ENCODE measurements at regions not wholly inside any gene's neighbourhood (a gene's known extent, or its start where the extent isn't known, plus 50 kb on each side); places are given as distances from the start of the nearest gene placed in this dataset.

GRCh38 chr5:158064334-158065123 lies 205.6 kb upstream of the CLINT1 start (continued):
- TF ChIP-seq, protein P1, sequence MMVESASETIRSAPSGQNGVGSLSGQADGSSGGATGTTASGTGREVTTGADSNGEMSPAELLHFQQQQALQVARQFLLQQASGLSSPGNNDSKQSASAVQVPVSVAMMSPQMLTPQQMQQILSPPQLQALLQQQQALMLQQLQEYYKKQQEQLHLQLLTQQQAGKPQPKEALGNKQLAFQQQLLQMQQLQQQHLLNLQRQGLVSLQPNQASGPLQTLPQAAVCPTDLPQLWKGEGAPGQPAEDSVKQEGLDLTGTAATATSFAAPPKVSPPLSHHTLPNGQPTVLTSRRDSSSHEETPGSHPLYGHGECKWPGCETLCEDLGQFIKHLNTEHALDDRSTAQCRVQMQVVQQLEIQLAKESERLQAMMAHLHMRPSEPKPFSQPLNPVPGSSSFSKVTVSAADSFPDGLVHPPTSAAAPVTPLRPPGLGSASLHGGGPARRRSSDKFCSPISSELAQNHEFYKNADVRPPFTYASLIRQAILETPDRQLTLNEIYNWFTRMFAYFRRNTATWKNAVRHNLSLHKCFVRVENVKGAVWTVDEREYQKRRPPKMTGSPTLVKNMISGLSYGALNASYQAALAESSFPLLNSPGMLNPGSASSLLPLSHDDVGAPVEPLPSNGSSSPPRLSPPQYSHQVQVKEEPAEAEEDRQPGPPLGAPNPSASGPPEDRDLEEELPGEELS (CRISPR knock-in tag; IDR thresholded peaks at IDR 0.05), result no peak
- TF ChIP-seq SP1 (CRISPR knock-in tag; conservative IDR thresholded peaks at IDR 0.05) (no peak), IRF1 (CRISPR knock-in tag; IDR thresholded peaks at IDR 0.05) (no peak), ZNF512 (CRISPR knock-in tag; IDR thresholded peaks at IDR 0.05; ENCODE audit: borderline replicate concordance) (no peak), ZNF219 (CRISPR knock-in tag; IDR thresholded peaks at IDR 0.05; ENCODE audit: borderline replicate concordance) (no peak)

DNA sequence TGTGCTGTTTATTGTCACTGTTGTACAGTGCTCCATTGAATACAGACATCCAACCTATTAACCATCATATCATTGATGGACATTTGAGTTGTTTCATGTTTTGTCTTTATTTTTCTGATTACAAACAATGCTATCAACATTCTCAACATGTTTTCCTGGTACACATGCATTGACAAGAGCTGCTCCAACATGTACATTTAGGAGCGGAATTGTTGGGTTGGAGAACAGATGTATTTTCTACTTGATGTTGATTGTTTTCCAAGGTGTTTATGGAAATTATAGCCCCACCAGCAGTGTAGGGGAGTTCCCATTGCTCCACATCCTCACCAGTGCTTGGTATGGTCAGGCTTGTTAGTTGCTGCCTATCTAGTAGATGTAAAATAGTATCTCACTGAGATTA lies 204.1 kb upstream of the CLINT1 start:
- POLR2A ChIA-PET, result no interaction called here
- TF ChIP-seq, protein P2, sequence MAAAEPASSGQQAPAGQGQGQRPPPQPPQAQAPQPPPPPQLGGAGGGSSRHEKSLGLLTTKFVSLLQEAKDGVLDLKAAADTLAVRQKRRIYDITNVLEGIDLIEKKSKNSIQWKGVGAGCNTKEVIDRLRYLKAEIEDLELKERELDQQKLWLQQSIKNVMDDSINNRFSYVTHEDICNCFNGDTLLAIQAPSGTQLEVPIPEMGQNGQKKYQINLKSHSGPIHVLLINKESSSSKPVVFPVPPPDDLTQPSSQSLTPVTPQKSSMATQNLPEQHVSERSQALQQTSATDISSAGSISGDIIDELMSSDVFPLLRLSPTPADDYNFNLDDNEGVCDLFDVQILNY (CRISPR knock-in tag; IDR thresholded peaks at IDR 0.05), result no peak
- TF ChIP-seq RORB (CRISPR knock-in tag; IDR thresholded peaks at IDR 0.05) (no peak), RELA (CRISPR knock-in tag; IDR thresholded peaks at IDR 0.05; ENCODE audit: borderline replicate concordance) (no peak)
- TF ChIP-seq, protein P3, sequence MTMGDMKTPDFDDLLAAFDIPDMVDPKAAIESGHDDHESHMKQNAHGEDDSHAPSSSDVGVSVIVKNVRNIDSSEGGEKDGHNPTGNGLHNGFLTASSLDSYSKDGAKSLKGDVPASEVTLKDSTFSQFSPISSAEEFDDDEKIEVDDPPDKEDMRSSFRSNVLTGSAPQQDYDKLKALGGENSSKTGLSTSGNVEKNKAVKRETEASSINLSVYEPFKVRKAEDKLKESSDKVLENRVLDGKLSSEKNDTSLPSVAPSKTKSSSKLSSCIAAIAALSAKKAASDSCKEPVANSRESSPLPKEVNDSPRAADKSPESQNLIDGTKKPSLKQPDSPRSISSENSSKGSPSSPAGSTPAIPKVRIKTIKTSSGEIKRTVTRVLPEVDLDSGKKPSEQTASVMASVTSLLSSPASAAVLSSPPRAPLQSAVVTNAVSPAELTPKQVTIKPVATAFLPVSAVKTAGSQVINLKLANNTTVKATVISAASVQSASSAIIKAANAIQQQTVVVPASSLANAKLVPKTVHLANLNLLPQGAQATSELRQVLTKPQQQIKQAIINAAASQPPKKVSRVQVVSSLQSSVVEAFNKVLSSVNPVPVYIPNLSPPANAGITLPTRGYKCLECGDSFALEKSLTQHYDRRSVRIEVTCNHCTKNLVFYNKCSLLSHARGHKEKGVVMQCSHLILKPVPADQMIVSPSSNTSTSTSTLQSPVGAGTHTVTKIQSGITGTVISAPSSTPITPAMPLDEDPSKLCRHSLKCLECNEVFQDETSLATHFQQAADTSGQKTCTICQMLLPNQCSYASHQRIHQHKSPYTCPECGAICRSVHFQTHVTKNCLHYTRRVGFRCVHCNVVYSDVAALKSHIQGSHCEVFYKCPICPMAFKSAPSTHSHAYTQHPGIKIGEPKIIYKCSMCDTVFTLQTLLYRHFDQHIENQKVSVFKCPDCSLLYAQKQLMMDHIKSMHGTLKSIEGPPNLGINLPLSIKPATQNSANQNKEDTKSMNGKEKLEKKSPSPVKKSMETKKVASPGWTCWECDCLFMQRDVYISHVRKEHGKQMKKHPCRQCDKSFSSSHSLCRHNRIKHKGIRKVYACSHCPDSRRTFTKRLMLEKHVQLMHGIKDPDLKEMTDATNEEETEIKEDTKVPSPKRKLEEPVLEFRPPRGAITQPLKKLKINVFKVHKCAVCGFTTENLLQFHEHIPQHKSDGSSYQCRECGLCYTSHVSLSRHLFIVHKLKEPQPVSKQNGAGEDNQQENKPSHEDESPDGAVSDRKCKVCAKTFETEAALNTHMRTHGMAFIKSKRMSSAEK (CRISPR knock-in tag; IDR thresholded peaks at IDR 0.05; ENCODE audit: borderline replicate concordance), result no peak
- Mint-ChIP-seq H3K27ac (no peak overlapping the region), H3K4me3 (no peak overlapping the region), H3K36me3 (no peaks in the 10 kb centered on the region), H3K27me3 (ENCODE audit: low read depth) (no peaks in the 10 kb centered on the region), H3K4me1 (peaks cover 7% of the 10 kb centered on the region), H3K9me3 (peaks cover 9% of the 10 kb centered on the region)
- DNase-seq (ENCODE audit: low spot score) (no peak), ATAC-seq (no peak)
- CTCF ChIA-PET, result interaction anchor here (1.0 kb wide), 1 partner anchor 12 kb away, joined by 4 read pairs; no protein-coding TSS in a partner anchor

DNA sequence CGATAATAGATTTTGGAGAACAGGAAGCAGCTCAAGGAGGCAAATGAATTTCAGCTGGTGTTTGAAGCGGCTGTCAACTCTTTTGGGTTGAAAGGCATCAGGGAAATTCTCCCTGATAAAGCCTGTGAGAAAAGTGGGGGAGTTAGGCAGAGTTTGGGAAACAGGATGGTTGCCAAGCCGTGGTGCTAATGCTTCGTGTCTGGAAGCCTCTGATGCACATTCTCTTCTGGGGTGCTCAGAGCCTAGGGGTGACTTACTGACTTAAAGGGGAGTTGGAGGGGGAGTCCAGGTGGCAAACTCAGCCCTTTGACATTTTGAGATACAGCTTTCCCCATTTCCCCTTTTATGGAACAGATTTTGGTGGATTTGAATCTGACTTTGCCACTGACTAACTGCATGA lies 202.5 kb upstream of the CLINT1 start:
- H3K27me3 Mint-ChIP-seq (ENCODE audit: low read depth), result no peaks in the 10 kb centered on the region
- no peaks in the 10 kb centered on the region for H3K36me3 Mint-ChIP-seq
- H3K4me3 Mint-ChIP-seq, result no peak overlapping the region
- H3K27ac Mint-ChIP-seq, result no peak overlapping the region
- ChIA-PET CTCF (interaction anchor here (0.6 to 5.1 kb wide), 2 partner anchors 14 to 344 kb away, joined by 3 to 28 read pairs; no protein-coding TSS in a partner anchor), POLR2A (no interaction called here)
- peaks cover 7% of the 10 kb centered on the region for H3K9me3 Mint-ChIP-seq
- DNase-seq (ENCODE audit: low spot score) (no peak), ATAC-seq (no peak)
- H3K4me1 Mint-ChIP-seq, result peaks cover 7% of the 10 kb centered on the region
- TF ChIP-seq ZBTB43 (CRISPR knock-in tag; IDR thresholded peaks at IDR 0.05), result no peak
- TF ChIP-seq GABPB1 (CRISPR knock-in tag; IDR thresholded peaks at IDR 0.05), result no peak
- no peak for TF ChIP-seq IRF1 (CRISPR knock-in tag; IDR thresholded peaks at IDR 0.05)
- no peak for TF ChIP-seq CTCF (IDR thresholded peaks at IDR 0.05)
- TF ChIP-seq NR3C1 (CRISPR knock-in tag; conservative IDR thresholded peaks at IDR 0.05; ENCODE audit: low read depth), result no peak
- TF ChIP-seq, protein P4, sequence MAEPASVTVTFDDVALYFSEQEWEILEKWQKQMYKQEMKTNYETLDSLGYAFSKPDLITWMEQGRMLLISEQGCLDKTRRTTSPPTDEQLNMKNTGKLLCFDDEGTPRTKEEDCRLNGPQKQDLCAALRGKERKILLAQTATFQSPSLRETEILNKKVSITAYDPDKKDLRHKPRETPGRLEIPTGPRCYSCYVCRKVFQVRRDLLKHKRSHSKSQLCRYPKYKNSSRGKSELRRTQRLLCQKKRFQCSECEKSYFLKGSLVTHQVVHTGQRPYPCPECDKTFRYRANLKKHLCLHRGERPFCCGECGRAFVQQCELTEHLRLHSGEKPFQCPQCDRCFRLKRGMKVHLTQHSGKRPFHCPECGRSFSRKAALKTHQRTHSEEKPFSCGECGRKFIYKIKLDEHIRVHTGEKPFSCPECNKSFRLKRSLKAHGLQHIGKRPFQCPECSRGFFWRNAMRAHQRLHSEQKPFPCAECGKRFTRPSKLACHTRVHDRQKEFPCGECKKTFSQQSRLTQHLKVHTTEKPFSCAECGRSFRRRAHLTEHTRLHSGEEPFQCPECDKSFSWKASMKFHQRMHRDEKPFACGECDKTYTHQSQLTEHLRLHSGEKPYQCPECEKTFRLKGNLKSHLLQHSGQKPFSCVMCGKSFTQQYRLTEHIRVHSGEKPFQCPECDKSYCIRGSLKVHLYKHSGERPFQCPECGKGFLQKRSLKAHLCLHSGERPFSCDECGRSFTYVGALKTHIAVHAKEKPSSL (CRISPR knock-in tag; conservative IDR thresholded peaks at IDR 0.05), result no peak

All from WTC11 (cell line).